ENCODE measurements at regions not wholly inside any gene's neighbourhood (a gene's known extent, or its start where the extent isn't known, plus 50 kb on each side); places are given as distances from the start of the nearest gene placed in this dataset.

GRCh38 chr2:120976501-120977307 is 241.0 kb downstream of the GLI2 start:
- DNase-seq (ENCODE audit: low read depth, low spot score) = no peak

- no peak for DNase-seq (ENCODE audit: low read depth, low spot score)
These were observed 242.1 kb downstream of the GLI2 start for GRCh38 chr2:120977582-120978358.

GRCh38 chr2:120978359-120979050 is 242.8 kb downstream of the GLI2 start:
- no peak for DNase-seq (ENCODE audit: low read depth, low spot score)

- no peak for DNase-seq (ENCODE audit: low read depth, low spot score)
These were observed 243.7 kb downstream of the GLI2 start for GRCh38 chr2:120979398-120979797.

GRCh38 chr2:120979921-120980320 is 244.3 kb downstream of the GLI2 start:
- DNase-seq (ENCODE audit: low read depth, low spot score) = no peak

- no peak for DNase-seq (ENCODE audit: low read depth, low spot score)
These were observed 245.8 kb downstream of the GLI2 start for GRCh38 chr2:120981443-120981842.

- DNase-seq (ENCODE audit: low read depth, low spot score) = peak; percentile 41
These were observed 246.9 kb downstream of the GLI2 start for GRCh38 chr2:120982598-120982997.

GRCh38 chr2:120983344-120983743 is 247.7 kb downstream of the GLI2 start:
- DNase-seq (ENCODE audit: low read depth, low spot score) = no peak

- DNase-seq (ENCODE audit: low read depth, low spot score) = no peak
These were observed 248.4 kb downstream of the GLI2 start for GRCh38 chr2:120984046-120984445.

- no peak for DNase-seq (ENCODE audit: low read depth, low spot score)
These were observed 248.9 kb downstream of the GLI2 start for GRCh38 chr2:120984452-120985173.

GRCh38 chr2:120985174-120985996 is 249.7 kb downstream of the GLI2 start:
- DNase-seq (ENCODE audit: low read depth, low spot score) = no peak

GRCh38 chr2:120985997-120986651 is 250.5 kb downstream of the GLI2 start:
- DNase-seq (ENCODE audit: low read depth, low spot score) = no peak

GRCh38 chr2:120986898-120987650 is 251.4 kb downstream of the GLI2 start:
- no peak for DNase-seq (ENCODE audit: low read depth, low spot score)

- no peak for DNase-seq (ENCODE audit: low read depth, low spot score)
These were observed 252.5 kb downstream of the GLI2 start for GRCh38 chr2:120988051-120988699.

- no peak for DNase-seq (ENCODE audit: low read depth, low spot score)
These were observed 253.2 kb downstream of the GLI2 start for GRCh38 chr2:120988700-120989511.

- no peak for DNase-seq (ENCODE audit: low read depth, low spot score)
These were observed 254.1 kb downstream of the GLI2 start for GRCh38 chr2:120989512-120990441.

GRCh38 chr2:120990451-120990871 is 254.8 kb downstream of the GLI2 start:
- no peak for DNase-seq (ENCODE audit: low read depth, low spot score)
